ENCODE measurements at regions not wholly inside any gene's neighbourhood (a gene's known extent, or its start where the extent isn't known, plus 50 kb on each side); places are given as distances from the start of the nearest gene placed in this dataset.

DNA sequence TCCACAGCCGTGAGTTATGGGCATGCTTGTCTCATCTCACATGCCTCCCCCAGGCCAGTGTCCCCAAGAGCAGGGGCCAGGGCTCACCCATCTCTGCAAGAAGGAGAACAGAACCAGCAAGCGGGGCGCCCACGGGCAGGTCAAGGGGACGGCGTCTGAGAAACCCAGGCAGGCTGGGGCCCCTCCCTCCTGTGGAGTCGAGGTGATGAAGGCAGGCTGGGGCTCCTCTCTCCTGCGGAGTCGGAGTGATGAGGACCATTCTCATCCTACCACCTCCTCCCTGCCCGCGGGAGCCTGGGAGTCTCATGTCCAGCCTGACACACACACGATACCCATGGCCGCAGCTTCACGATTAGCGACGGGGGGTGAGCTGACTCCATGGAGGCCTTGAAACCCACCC is 141.9 kb downstream of the CTTN start:
- H3K4me3 ChIP-seq (replicated peaks in 1 of 4; ENCODE audit: control extremely low read depth in 1 of 4, insufficient read depth in 1 of 4, low read depth in 3 of 4, low read length in 4 of 4) = no peak overlapping the region
- H3K27ac ChIP-seq (ENCODE audit: insufficient read depth, low read length) = no peak overlapping the region
- no peak overlapping the region for H3K9ac ChIP-seq (ENCODE audit: insufficient read depth, low read length)
- DNase-seq (ENCODE audit: low read depth in 2 of 2) = no peak
- TF ChIP-seq EZH2 (IDR thresholded peaks at IDR 0.05; ENCODE audit: low read length, missing control alignments) = no peak
- TF ChIP-seq, protein P1, sequence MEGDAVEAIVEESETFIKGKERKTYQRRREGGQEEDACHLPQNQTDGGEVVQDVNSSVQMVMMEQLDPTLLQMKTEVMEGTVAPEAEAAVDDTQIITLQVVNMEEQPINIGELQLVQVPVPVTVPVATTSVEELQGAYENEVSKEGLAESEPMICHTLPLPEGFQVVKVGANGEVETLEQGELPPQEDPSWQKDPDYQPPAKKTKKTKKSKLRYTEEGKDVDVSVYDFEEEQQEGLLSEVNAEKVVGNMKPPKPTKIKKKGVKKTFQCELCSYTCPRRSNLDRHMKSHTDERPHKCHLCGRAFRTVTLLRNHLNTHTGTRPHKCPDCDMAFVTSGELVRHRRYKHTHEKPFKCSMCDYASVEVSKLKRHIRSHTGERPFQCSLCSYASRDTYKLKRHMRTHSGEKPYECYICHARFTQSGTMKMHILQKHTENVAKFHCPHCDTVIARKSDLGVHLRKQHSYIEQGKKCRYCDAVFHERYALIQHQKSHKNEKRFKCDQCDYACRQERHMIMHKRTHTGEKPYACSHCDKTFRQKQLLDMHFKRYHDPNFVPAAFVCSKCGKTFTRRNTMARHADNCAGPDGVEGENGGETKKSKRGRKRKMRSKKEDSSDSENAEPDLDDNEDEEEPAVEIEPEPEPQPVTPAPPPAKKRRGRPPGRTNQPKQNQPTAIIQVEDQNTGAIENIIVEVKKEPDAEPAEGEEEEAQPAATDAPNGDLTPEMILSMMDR (conservative IDR thresholded peaks at IDR 0.05 in 1 of 2, IDR thresholded peaks at IDR 0.05 in 1 of 2; ENCODE audit: low read depth in 1 of 2, low read length in 2 of 2) = no peak
- no peaks in the 10 kb centered on the region for H3K9me3 ChIP-seq (ENCODE audit: control insufficient read depth, insufficient read depth, low read depth, low read length)
- H3K4me1 ChIP-seq (ENCODE audit: control insufficient read depth, extremely low read depth, insufficient read depth, low read length) = no peaks in the 10 kb centered on the region
- no peaks in the 10 kb centered on the region for H3K36me3 ChIP-seq (ENCODE audit: control insufficient read depth, insufficient read depth, low read length)
- no peaks in the 10 kb centered on the region for H3K79me2 ChIP-seq (ENCODE audit: control insufficient read depth, insufficient read depth, low read length)
- no peak overlapping the region for H2AFZ ChIP-seq (ENCODE audit: low read length)
- H4K20me1 ChIP-seq (ENCODE audit: control insufficient read depth, extremely low read depth, insufficient read depth, low read length) = no peaks in the 10 kb centered on the region
- no peaks in the 10 kb centered on the region for H3K27me3 ChIP-seq (ENCODE audit: control insufficient read depth, insufficient read depth, low read length)
- H3K4me2 ChIP-seq (ENCODE audit: extremely low read depth, insufficient read depth, low read length) = no peak overlapping the region

DNA sequence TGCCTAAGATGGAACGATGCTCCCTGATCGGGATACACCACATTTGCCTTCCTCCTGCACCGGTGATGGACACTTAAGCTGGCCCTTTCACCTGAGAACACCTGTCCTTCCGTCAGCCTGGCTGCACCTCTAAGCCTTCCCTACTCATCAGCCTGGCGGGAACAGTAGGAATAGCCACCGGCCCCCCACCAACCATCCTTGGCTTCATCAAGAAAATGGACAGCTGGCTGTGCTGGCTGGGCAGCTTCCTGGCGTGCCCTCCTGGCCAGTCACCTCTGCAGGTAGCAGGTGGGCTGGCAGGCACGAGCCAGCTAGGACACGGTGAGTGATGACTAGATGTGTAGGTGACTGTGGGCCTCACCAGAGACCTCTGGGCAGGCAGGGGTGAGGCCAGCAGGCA is 142.8 kb downstream of the CTTN start:
- H3K4me3 ChIP-seq (replicated peaks in 1 of 4; ENCODE audit: control extremely low read depth in 1 of 4, insufficient read depth in 1 of 4, low read depth in 3 of 4, low read length in 4 of 4) = no peak overlapping the region
- H3K27me3 ChIP-seq (ENCODE audit: control insufficient read depth, insufficient read depth, low read length) = no peaks in the 10 kb centered on the region
- TF ChIP-seq, protein P1 (conservative IDR thresholded peaks at IDR 0.05 in 1 of 2, IDR thresholded peaks at IDR 0.05 in 1 of 2; ENCODE audit: low read depth in 1 of 2, low read length in 2 of 2) = no peak
- TF ChIP-seq EZH2 (IDR thresholded peaks at IDR 0.05; ENCODE audit: low read length, missing control alignments) = no peak
- no peak overlapping the region for H2AFZ ChIP-seq (ENCODE audit: low read length)
- no peaks in the 10 kb centered on the region for H4K20me1 ChIP-seq (ENCODE audit: control insufficient read depth, extremely low read depth, insufficient read depth, low read length)
- H3K27ac ChIP-seq (ENCODE audit: insufficient read depth, low read length) = no peak overlapping the region
- no peak overlapping the region for H3K9ac ChIP-seq (ENCODE audit: insufficient read depth, low read length)
- no peak overlapping the region for H3K4me2 ChIP-seq (ENCODE audit: extremely low read depth, insufficient read depth, low read length)
- no peaks in the 10 kb centered on the region for H3K9me3 ChIP-seq (ENCODE audit: control insufficient read depth, insufficient read depth, low read depth, low read length)
- H3K4me1 ChIP-seq (ENCODE audit: control insufficient read depth, extremely low read depth, insufficient read depth, low read length) = no peaks in the 10 kb centered on the region
- H3K36me3 ChIP-seq (ENCODE audit: control insufficient read depth, insufficient read depth, low read length) = no peaks in the 10 kb centered on the region
- no peak for DNase-seq (ENCODE audit: low read depth in 2 of 2)
- H3K79me2 ChIP-seq (ENCODE audit: control insufficient read depth, insufficient read depth, low read length) = no peaks in the 10 kb centered on the region

DNA sequence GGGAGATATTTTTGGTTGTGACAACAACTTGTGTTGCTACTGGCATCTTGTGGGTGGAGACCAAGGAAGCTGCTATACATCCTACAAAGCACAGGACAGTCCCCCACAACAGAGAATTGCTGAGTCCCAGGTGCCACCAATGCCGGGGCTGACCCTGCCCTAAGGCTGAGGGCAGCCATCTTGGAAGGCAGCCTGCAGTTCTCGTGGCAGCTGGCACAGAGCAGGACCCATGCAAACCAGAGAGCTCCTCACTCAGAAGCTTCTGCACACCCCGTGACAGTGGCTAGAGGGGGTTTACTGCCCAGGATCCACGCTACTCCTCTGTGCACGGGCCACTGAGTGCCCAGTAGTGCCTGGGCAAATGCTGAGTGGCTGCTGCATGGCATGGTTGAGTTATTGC is 143.4 kb downstream of the CTTN start:
- no peaks in the 10 kb centered on the region for H3K9me3 ChIP-seq (ENCODE audit: control insufficient read depth, insufficient read depth, low read depth, low read length)
- H3K79me2 ChIP-seq (ENCODE audit: control insufficient read depth, insufficient read depth, low read length) = no peaks in the 10 kb centered on the region
- H4K20me1 ChIP-seq (ENCODE audit: control insufficient read depth, extremely low read depth, insufficient read depth, low read length) = no peaks in the 10 kb centered on the region
- H3K4me1 ChIP-seq (ENCODE audit: control insufficient read depth, extremely low read depth, insufficient read depth, low read length) = no peaks in the 10 kb centered on the region
- H3K9ac ChIP-seq (ENCODE audit: insufficient read depth, low read length) = no peak overlapping the region
- no peaks in the 10 kb centered on the region for H3K27me3 ChIP-seq (ENCODE audit: control insufficient read depth, insufficient read depth, low read length)
- no peak overlapping the region for H3K27ac ChIP-seq (ENCODE audit: insufficient read depth, low read length)
- DNase-seq (ENCODE audit: low read depth in 2 of 2) = no peak
- no peak overlapping the region for H3K4me2 ChIP-seq (ENCODE audit: extremely low read depth, insufficient read depth, low read length)
- no peaks in the 10 kb centered on the region for H3K36me3 ChIP-seq (ENCODE audit: control insufficient read depth, insufficient read depth, low read length)
- no peak overlapping the region for H2AFZ ChIP-seq (ENCODE audit: low read length)
- no peak overlapping the region for H3K4me3 ChIP-seq (replicated peaks in 1 of 4; ENCODE audit: control extremely low read depth in 1 of 4, insufficient read depth in 1 of 4, low read depth in 3 of 4, low read length in 4 of 4)
- TF ChIP-seq EZH2 (IDR thresholded peaks at IDR 0.05; ENCODE audit: low read length, missing control alignments) = no peak
- TF ChIP-seq, protein P1 (conservative IDR thresholded peaks at IDR 0.05 in 1 of 2, IDR thresholded peaks at IDR 0.05 in 1 of 2; ENCODE audit: low read depth in 1 of 2, low read length in 2 of 2) = no peak
